Occipital lobe (tissue), 2 donors: ENCODE measurements at regions not wholly inside any gene's neighbourhood (a gene's known extent, or its start where the extent isn't known, plus 50 kb on each side); places are given as distances from the start of the nearest gene placed in this dataset. TPM values are rescaled to one million over a fixed set of nuclear protein-coding genes. Genes with fewer than 3 reads are reported as not detected.
"Not testable (repeated sequence)": the region's sequence is repeated elsewhere in the genome, so short reads cannot be mapped to it uniquely, and the experiment has no call there.

Experiments used
- DNase-seq: peaks from one replicate; lab custom pipeline; 2025; lab: John Stamatoyannopoulos, UW
- small RNA-seq: library from RNA; depleted of rRNA; stranded (forward); fragments of <200 nt; gene quantifications from one replicate; pipeline ENCODE3, GENCODE V24; 2014

DNA sequence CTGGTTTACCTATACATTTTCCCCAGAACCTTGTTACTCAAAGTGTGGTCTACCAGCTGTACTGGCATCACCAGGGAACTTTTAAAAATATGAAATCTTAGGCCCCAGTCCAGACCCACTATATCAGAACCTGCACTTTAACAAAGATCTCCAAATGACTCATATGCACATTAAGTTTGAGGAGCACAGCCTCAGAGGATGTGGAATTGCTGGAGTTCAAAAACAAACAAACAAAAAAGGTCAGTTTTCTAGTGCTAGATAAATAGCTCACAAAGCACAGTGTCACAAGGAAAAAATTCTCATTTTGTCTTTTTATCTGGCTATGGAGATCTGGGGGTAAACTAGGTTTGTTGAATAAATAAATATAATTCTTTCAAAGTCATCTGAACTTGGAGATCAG lies 68.9 kb upstream of the ANKRD55 start:
- no peak for DNase-seq

DNA sequence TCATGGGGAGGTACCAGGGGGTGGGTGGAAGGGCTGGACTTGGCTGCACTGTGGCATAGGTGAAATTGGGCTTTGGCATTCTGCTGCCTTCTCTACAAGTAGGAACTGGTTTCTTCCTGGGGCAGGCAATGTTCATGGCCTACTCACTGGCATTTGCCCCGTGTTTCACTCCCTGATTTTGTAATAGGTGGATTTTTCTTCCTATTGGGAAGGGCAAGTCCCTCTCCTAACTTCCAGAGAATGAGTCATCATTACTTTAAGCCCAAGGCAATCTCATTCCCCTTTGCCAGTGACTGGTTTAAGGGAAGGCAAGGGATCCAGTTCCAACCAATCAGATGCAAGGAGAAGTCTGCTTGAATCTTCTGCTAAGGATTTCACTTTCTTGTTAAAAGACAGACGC lies 67.9 kb upstream of the ANKRD55 start:
- no peak for DNase-seq

DNA sequence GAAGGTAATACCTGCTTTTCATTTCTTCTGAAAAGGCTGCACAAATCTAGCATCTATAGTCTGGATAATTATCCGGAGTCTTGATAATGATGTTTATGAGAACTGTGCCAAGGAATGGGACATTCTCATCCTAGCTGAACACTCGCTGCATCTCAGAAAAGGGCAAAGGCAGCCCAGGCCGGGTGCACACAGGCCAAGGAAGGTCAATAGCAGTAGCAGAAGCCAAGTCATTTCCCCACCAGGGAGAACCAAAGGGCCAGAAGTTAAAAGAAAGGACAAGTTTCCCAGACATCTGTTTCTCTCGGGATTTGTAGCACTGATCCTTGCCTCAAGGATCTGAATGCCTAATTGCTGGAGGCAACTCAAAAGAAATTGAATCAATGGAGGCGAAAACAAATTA lies 66.1 kb upstream of the ANKRD55 start:
- no peak for DNase-seq

DNA sequence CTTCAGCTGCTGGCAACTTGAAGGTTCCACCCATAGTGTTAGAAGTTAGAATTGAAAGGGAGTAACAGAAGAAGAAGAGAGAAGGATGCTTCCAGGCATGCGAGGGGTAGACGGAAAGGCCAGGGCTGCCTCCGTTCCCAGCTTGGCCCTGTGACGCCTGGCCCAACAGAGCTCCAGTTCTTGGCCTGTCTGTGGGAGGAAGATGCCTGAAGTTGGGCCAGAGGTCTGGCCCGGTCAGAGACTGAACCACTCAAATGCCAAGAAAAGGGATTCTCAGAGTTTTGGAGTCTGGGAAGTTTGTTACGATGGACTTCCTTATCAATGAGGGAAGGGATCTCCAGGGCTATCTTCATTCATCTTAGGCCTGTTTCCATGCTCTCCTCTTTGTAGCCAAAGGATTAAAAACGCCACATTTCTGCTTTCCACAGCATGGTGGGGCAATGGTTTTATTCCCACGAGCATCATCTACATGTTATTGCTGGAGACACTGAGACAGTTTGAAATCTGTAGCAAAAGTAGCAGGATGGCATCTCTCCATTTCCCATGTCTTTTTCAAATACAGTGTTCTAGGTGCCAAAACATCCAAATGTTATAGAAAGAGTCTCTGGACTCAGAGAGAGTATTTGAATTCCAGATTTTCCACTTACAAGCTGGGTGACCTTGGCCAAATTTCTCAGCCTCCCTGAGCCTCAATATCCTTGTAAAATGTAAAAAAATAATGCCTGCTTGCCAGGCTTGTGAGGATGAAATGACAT lies 65.4 kb upstream of the ANKRD55 start:
- no peak for DNase-seq

DNA sequence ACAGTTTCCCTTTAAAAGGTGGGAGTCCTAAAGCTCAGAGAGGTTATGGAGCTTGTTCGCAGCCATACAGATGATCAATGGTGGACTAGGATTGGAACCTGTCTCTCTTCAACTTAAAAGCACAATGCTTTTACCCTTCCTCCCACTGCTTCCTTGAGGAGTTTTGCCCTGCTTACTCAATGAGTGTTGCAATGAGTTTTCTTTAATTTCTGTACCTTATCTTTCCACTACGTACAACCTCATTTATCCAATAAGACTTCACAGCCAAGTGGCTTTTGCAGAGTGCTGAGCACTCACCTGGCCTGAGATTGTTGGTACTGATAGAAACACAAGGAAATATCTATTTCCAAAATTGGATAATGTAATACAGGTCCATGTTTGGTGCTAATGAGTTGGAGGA lies 64.7 kb upstream of the ANKRD55 start:
- no peak for DNase-seq

DNA sequence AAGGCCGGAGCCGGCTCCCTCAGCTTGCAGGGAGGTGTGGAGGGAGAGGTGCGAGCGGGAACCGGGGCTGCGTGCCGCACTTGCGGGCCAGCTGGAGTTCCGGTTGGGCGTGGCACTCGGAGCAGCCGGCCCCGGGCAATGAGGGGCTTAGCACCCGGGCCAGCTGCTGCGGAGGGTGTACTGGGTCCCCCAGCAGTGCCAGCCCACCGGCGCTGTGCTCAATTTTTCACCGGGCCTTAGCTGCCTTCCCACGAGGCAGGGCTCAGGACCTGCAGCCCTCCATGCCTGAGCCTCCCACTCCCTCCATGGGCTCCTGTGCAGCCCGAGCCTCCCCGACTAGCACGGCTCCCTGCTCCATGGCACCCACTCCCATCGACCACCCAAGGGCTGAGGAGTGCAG lies 62.2 kb upstream of the ANKRD55 start:
- not testable (repeated sequence) for DNase-seq

DNA sequence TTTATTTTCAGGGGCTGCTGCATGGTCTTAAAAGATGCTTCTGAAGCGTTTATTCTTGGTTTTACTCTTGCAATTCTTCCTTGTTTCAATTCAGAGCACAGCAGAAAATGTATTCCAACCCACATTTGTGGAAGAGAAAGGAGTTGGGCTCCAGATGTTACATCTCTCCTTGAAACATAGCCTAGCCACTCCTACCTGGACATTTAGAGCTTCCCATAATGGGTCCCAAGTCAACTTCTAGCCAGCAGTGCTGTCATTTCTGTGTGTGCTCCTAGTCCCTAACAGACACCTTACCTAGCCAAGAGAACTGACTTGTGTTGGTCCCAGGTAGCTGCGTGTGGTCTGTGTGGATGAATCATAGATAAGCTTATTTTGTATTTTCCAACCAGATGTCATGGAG lies 61.2 kb upstream of the ANKRD55 start:
- DNase-seq, result no peak

DNA sequence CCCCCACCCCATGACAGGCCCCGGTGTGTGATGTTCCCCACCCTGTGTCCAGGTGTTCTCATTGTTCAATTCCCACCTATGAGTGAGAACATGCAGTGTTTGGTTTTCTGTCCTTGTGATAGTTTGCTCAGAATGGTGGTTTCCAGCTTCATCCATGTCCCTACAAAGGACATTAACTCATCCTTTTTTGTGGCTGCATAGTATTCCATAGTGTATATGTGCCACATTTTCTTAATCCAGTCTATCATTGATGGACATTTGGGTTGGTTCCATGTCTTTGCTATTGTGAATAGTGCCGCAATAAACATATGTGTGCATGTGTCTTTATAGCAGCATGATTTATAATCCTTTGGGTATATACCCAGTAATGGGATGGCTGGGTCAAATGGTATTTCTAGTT lies 59.7 kb upstream of the ANKRD55 start:
- DNase-seq, result not testable (repeated sequence)

DNA sequence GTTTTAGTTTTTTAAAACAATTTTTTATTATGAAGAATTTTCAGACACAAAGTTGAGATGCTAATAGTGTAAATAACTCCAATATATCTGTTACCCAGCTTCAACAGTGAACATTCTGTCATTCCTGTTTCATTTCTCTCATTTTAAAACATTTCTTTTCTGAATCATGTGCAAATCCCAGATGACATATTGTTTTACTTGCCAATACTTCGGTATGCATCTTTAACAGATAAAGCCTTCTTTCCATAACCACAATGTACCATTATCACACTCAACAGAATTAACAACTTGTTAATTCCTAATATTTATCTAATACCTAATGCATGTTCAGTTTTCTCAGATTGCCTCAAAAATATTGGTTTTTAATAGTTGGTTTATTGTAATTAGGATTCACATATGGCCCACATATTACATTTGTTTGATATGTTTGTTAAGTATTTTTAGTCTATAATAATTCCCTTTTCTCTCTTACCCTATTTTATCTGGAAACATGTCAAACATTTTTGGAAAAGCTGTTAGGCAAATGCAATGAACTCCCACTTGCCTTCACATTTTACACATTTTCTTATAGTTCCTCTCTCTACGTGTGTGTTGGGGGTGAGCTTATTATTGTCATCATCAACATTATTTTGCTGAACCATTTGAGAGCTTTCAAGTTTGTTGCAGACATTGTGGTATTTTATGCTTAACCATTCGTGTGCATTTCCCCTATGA lies 58.7 kb upstream of the ANKRD55 start:
- no peak for DNase-seq

DNA sequence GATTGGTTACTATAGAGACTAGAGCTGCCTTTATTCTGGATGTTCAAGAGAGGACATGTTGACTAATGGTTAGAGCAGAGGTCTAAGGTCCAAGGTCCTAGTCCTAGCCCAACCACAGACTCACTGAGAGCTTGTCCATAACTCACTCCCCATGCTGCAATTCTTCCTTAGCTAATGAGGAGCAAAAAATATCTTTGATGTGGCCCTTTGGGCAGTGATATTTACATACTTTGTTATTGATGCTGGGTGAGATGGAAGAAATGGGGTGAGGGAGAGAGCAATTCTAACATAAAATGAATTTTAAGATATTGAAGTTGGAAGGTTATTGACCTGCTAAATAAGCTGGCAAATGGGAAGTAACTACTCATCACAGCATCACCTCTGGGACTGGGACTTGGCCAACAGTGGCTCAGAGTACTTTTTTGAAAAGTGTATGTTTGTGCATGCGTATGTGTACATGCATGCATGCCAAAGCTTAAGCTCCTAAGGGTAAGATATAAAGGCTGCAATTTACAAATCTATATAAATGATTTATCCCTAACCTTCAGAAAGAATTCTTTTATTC lies 58.0 kb upstream of the ANKRD55 start:
- no peak for DNase-seq

DNA sequence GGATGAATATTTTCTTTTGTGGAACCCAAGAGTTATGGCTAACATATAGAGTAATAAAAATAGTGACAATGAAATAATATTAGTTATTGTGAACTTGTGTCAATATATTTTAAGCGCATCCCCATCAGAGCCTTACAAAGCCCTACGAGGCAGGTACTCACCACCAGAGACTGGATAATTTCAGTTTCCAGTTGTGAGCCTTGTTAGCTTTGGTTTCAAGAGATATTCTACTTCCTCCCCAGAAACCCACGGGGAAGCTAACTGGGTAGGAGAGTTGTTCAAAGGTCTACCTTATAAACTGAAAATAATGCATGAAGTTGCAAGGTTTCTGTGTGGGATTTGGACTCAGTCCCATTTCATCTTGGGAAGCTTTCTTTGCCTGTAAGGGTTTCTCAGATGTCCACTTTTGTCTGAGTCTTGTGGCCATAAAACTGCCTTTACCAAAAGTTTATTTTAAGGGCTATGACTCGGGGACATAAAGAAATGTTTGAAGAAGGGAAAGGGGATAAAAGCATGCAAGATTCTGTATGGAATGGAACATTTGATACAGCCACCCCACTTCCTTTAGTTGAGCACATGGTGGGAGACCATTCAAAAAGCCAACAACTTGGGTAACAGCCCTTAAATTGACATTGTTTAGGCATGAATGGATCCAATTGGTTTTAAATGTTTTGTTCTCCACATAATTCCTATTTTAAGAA lies 57.4 kb upstream of the ANKRD55 start:
- no peak for DNase-seq

DNA sequence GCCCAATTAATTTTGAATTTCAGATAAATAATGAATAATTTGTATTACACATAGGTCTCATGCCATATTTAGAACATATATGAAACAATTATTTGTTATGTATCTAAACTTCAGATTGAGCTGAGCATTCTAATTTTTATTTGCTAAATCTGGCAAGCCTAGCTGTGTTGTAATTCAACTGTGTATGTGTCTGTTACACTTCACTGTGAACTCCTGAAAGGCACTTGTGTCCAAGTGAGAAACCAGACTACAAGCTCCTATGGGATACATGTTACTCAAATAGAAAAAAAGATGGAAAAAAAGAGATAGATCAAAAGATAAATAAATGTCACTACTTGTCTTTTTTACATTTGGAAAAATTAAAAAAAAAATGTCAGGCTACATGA lies 56.5 kb upstream of the ANKRD55 start:
- DNase-seq, result no peak

DNA sequence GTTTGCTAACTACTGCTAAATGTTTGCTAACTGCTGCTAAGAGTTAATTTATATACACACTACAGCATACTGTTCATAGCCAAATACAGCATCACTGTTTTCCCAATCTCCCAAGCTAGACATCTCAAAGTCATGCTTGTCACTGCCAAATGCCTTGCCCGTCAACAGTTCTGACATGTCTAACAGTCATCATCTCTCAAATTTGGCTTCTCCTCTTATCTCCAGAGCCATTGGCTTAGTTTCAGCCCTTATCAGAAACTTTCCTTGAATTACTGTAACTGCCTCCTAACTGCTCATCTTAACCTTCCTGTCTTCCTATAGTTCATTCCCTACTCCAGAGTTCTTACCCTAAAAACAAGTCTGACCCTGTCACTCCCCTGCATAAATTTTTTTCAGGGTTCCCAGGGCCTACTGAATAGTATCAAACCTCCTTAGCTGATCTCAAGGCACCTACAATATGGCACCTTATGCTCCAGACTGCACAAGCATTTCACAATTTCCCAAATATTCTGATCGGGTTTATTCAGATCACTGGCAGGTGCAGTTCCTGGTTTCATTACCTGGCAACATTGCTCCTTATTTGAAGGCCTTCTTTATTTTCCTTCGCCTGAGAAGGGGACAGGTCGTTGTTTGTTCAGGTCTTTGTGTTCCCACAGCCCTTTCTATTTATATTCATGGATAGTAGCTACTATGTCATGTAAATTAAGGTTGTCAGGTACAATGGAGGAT lies 55.9 kb upstream of the ANKRD55 start:
- no peak for DNase-seq

DNA sequence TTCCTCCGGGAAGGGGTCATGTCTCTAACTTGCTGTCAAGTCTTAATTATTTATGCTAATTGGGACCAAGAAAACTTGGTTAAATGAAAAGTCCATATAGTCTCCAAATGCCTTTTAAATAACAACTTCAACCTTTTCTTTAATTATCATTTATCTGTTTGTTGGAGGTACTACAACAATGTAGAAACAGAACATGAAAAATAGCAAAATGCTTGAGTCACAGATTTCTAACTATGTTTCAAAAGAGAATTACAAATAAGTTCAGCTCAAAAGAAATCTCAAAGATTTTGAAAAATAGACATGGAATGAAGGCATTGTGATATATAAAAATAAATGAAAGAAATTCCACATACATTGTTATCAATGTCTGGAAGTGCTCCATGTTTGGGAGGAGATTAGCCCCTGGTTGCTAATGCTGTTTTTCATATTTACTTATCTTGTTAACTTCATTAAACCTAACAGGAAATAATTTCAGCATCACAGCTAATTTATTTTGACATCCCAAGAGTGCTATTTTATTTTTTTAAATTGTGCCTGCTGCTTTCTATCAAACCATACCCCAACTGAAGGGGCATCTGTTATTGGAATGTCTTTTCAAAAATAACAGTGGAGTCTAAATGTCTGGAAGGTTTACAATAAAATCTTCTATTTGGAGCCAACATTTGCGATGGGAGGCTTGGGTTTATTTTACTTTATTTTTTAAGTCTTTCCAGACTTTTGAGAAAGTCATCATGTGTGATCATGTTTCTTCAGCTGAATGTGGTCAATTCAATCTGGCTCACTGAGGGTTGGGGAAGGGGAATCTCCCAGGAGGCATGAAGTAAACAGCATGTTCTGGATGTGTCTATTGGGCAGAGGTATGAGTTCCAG lies 53.1 kb upstream of the ANKRD55 start:
- DNase-seq, result no peak

DNA sequence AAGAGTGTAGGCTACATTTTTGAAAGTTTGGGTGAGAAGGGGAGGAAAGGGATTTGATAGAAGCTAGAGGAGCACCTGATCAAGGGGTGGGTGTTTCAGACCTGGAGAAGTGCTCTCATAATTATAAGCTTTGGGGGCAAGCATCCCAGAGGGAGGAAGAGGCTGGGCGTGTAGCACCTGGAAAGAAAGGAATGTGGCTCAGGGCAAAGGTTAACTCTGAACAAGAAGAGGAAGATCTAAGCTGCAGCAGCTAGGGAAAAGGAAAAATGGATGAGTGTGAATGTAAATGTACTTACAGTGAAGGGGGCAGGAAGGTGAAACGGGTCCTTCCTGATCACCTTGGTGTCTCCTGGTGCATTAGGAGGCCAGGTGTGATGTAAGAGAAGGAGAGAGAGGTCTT lies 49.8 kb upstream of the ANKRD55 start:
- no peak for DNase-seq

Small RNAs in the stretch of these regions (small RNA-seq; reads per million reads assigned to genes)
- not detected for gene HMGN1P17
- gene RNU6ATAC2P, result not detected
